ENCODE measurements at regions not wholly inside any gene's neighbourhood (a gene's known extent, or its start where the extent isn't known, plus 50 kb on each side); places are given as distances from the start of the nearest gene placed in this dataset.

DNA sequence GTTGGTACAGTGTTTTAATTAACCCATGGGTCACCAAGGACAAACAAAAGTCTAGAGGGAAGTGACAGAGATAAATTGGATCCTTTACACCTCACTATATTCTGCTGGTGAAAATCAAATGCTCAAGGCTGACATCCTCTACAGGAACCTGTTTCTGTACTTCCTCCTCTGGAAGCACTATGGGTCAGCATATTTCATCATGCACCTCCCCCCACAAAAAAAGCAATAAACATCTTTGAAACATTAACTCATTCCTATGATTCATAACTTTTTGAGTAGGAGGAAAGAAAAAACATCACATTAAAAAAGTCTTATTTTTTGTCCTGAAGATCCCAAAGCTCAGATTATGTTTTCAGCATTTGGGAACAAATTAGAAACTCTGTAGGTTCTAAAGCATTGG, 588.3 kb upstream of the SGCG start:
- H3K9ac ChIP-seq (ENCODE audit: control insufficient read depth, extremely low read depth, insufficient read depth, low read length), result no peak overlapping the region
- no peaks in the 10 kb centered on the region for H4K20me1 ChIP-seq (ENCODE audit: control insufficient read depth, extremely low read depth, insufficient read depth, low read length)
- no peak overlapping the region for H2AFZ ChIP-seq (ENCODE audit: control insufficient read depth, low read length)
- H3K27ac ChIP-seq (ENCODE audit: control insufficient read depth, insufficient read depth, low read length), result no peak overlapping the region
- dilution Hi-C loops (cut with MboI; ENCODE audit: extremely low pct_ligation_motif_present, low sequenced_read_pairs), result no loop called here
- H3K4me2 ChIP-seq (ENCODE audit: control insufficient read depth, extremely low read depth, insufficient read depth, low read depth, low read length), result no peak overlapping the region
- H3K36me3 ChIP-seq (ENCODE audit: control insufficient read depth in 2 of 2, extremely low read depth in 1 of 2, insufficient read depth in 2 of 2, low read length in 2 of 2), result no peaks in the 10 kb centered on the region
- no peaks in the 10 kb centered on the region for H3K4me1 ChIP-seq (ENCODE audit: control insufficient read depth, extremely low read depth, insufficient read depth, low read length)
- DNase-seq (ENCODE audit: low read depth, low spot score) (no peak), FAIRE-seq (no peak)
- no peaks in the 10 kb centered on the region for H3K79me2 ChIP-seq (ENCODE audit: control insufficient read depth, insufficient read depth, low read length)
- peaks cover 6% of the 10 kb centered on the region for H3K9me3 ChIP-seq (ENCODE audit: control insufficient read depth, low read depth, low read length)
- H3K27me3 ChIP-seq (ENCODE audit: control insufficient read depth, extremely low read depth, insufficient read depth, low read length), result no peaks in the 10 kb centered on the region
- no peak overlapping the region for H3K4me3 ChIP-seq (ENCODE audit: control insufficient read depth in 2 of 3, extremely low read depth in 1 of 3, insufficient read depth in 2 of 3, low read depth in 1 of 3, low read length in 3 of 3)
- H3K9me1 ChIP-seq (ENCODE audit: control insufficient read depth, extremely low read depth, insufficient read depth, low read length), result no peaks in the 10 kb centered on the region
- no peak for TF ChIP-seq EZH2 (IDR thresholded peaks at IDR 0.05; ENCODE audit: low read length)
- TF ChIP-seq, protein P1, sequence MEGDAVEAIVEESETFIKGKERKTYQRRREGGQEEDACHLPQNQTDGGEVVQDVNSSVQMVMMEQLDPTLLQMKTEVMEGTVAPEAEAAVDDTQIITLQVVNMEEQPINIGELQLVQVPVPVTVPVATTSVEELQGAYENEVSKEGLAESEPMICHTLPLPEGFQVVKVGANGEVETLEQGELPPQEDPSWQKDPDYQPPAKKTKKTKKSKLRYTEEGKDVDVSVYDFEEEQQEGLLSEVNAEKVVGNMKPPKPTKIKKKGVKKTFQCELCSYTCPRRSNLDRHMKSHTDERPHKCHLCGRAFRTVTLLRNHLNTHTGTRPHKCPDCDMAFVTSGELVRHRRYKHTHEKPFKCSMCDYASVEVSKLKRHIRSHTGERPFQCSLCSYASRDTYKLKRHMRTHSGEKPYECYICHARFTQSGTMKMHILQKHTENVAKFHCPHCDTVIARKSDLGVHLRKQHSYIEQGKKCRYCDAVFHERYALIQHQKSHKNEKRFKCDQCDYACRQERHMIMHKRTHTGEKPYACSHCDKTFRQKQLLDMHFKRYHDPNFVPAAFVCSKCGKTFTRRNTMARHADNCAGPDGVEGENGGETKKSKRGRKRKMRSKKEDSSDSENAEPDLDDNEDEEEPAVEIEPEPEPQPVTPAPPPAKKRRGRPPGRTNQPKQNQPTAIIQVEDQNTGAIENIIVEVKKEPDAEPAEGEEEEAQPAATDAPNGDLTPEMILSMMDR (optimal IDR thresholded peaks at IDR 0.05 in 1 of 3, IDR thresholded peaks at IDR 0.05 in 1 of 3, conservative IDR thresholded peaks at IDR 0.05 in 1 of 3; ENCODE audit: extremely low read depth in 1 of 3, insufficient read depth in 2 of 3, low read length in 3 of 3), result no peak

DNA sequence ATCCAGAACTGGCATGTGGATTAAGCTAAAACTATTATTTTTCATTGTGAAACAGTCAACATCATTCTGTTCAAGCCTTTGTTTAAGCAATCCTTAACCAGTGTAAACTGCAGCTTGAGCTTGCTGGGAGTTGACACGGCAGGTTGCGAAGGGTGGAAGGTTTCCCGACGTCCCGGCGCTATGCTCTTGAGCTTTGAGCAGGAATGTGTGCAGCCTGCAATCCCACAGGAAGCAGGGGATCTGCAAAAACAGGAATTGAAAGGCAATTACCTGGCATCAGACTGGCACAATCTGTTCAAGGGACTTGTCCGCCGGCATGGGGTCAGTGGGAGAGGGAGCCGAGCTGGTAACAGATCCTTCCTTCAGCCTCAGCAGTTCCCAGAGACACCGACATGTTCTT, 586.7 kb upstream of the SGCG start:
- Histone ChIP-seq H3K79me2 (ENCODE audit: control insufficient read depth, insufficient read depth, low read length) (no peaks in the 10 kb centered on the region), H3K36me3 (ENCODE audit: control insufficient read depth in 2 of 2, extremely low read depth in 1 of 2, insufficient read depth in 2 of 2, low read length in 2 of 2) (no peaks in the 10 kb centered on the region), H3K27me3 (ENCODE audit: control insufficient read depth, extremely low read depth, insufficient read depth, low read length) (no peaks in the 10 kb centered on the region), H3K9me1 (ENCODE audit: control insufficient read depth, extremely low read depth, insufficient read depth, low read length) (no peaks in the 10 kb centered on the region), H3K4me1 (ENCODE audit: control insufficient read depth, extremely low read depth, insufficient read depth, low read length) (no peaks in the 10 kb centered on the region), H2AFZ (ENCODE audit: control insufficient read depth, low read length) (no peak overlapping the region), H3K4me3 (ENCODE audit: control insufficient read depth in 2 of 3, extremely low read depth in 1 of 3, insufficient read depth in 2 of 3, low read depth in 1 of 3, low read length in 3 of 3) (no peak overlapping the region), H4K20me1 (ENCODE audit: control insufficient read depth, extremely low read depth, insufficient read depth, low read length) (no peaks in the 10 kb centered on the region), H3K9ac (ENCODE audit: control insufficient read depth, extremely low read depth, insufficient read depth, low read length) (no peak overlapping the region), H3K27ac (ENCODE audit: control insufficient read depth, insufficient read depth, low read length) (no peak overlapping the region), H3K9me3 (ENCODE audit: control insufficient read depth, low read depth, low read length) (peaks cover 6% of the 10 kb centered on the region), H3K4me2 (ENCODE audit: control insufficient read depth, extremely low read depth, insufficient read depth, low read depth, low read length) (no peak overlapping the region)
- DNase-seq (ENCODE audit: low read depth, low spot score) (no peak), FAIRE-seq (no peak)
- dilution Hi-C loops (cut with MboI; ENCODE audit: extremely low pct_ligation_motif_present, low sequenced_read_pairs), result no loop called here
- TF ChIP-seq EZH2 (IDR thresholded peaks at IDR 0.05; ENCODE audit: low read length), result no peak
- TF ChIP-seq, protein P1 (optimal IDR thresholded peaks at IDR 0.05 in 1 of 3, IDR thresholded peaks at IDR 0.05 in 1 of 3, conservative IDR thresholded peaks at IDR 0.05 in 1 of 3; ENCODE audit: extremely low read depth in 1 of 3, insufficient read depth in 2 of 3, low read length in 3 of 3), result no peak

All from keratinocyte (primary cell).